Panc1 (cell line): ENCODE measurements at regions not wholly inside any gene's neighbourhood (a gene's known extent, or its start where the extent isn't known, plus 50 kb on each side); places are given as distances from the start of the nearest gene placed in this dataset.

Experiments used
- CTCF ChIP-seq: fragments of 450-650 bp; IDR thresholded peaks from 2 replicates; pipeline ENCODE4 v1.5.1; 2017; ENCODE audit warnings: mild to moderate bottlenecking
- TCF7L2 ChIP-seq: IDR thresholded peaks from 2 replicates; pipeline ENCODE4 v1.6.1; 2011; ENCODE audit warnings: mild to moderate bottlenecking, low read depth, low read length, inconsistent platforms

DNA sequence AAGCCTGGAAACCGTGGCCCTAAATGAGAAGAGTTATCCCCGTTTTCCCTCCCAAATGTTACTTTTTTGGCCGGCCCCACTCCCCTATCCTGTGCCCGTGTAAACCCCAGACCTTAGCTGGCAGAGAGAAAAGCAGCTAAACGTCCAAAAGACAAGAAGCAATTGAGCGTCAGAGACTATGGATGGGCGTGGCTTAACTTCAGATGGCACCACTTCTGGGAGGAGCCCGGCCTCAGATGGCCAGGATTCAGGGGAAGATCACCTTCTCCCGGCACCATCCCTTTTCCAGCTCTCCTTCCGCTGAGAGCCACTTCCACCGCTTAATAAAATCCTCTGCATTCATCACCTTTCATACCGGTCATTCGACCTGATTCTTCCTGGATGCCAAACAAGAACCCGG, 350.1 kb upstream of the PCDH7 start:
- TF ChIP-seq CTCF (no peak), TCF7L2 (no peak)
